H1 (cell line): ENCODE measurements at regions not wholly inside any gene's neighbourhood (a gene's known extent, or its start where the extent isn't known, plus 50 kb on each side); places are given as distances from the start of the nearest gene placed in this dataset.

Source experiments
- CTCF ChIA-PET: fragments of 300-600 bp; sonication (Branson Sonifier 250); formaldehyde crosslinking; loops from one replicate; lab custom pipeline; 2021; ENCODE audit not compliant: partially characterized antibody; lab: Charles Lee
- POLR2A ChIA-PET: fragments of 300-600 bp; sonication (Branson Sonifier 250); formaldehyde crosslinking; loops from one replicate; lab custom pipeline; 2021; ENCODE audit warnings: inconsistent platforms; ENCODE audit not compliant: partially characterized antibody; lab: Charles Lee
- DNase-seq, 2 experiments: peaks; one replicate each; pipeline versions ENCODE4 v3.0.0 to v3.0.0-alpha.2; 2010 to 2022; ENCODE audit warnings: low spot score in 2 of 2, low read depth in 1 of 2, mixed read lengths in 1 of 2
- FAIRE-seq: peaks from 2 replicates; lab custom pipeline; 2011; peaks lifted over from hg19 to GRCh38; lab: Jason Lieb, UNC
- H2AFZ ChIP-seq: 2 replicates; pipeline ENCODE4 v1.8.1; 2012; ENCODE audit warnings: low read length, inconsistent platforms
- H2AK5ac ChIP-seq: 2 replicates; pipeline ENCODE4 v1.6.1; 2013; ENCODE audit warnings: low read depth, low read length
- H2BK120ac ChIP-seq: replicated peaks from 2 replicates; pipeline ENCODE3; 2013; ENCODE audit warnings: low read depth, low read length, inconsistent platforms
- H2BK12ac ChIP-seq: 2 replicates; pipeline ENCODE4 v1.6.1; 2013; ENCODE audit warnings: low read depth, low read length
- H2BK15ac ChIP-seq: 2 replicates; pipeline ENCODE4 v1.6.1; 2013; ENCODE audit warnings: low read length
- H2BK20ac ChIP-seq: 2 replicates; pipeline ENCODE4 v1.6.1; 2013; ENCODE audit warnings: low read length
- H2BK5ac ChIP-seq: 2 replicates; pipeline ENCODE4 v1.6.1; 2013; ENCODE audit warnings: low read depth, low read length
- H3K14ac ChIP-seq: 2 replicates; pipeline ENCODE4 v1.6.1; 2013; ENCODE audit warnings: inconsistent platforms; ENCODE audit not compliant: insufficient read length
- H3K18ac ChIP-seq: 2 replicates; pipeline ENCODE4 v1.6.1; 2013; ENCODE audit warnings: low read length; ENCODE audit errors: extremely low read depth
- H3K23ac ChIP-seq: 2 replicates; pipeline ENCODE4 v1.6.1; 2013; ENCODE audit warnings: inconsistent platforms; ENCODE audit not compliant: insufficient read length
- H3K23me2 ChIP-seq: 2 replicates; pipeline ENCODE4 v1.6.1; 2013; ENCODE audit warnings: low read depth, low read length
- H3K27ac ChIP-seq: 2 replicates; pipeline ENCODE4 v1.6.1; 2011; ENCODE audit warnings: low read depth, low read length, inconsistent platforms
- H3K27me3 ChIP-seq, 4 experiments: replicated peaks in 1 of 4; 1 replicate in 1 of 4; 2 replicates in 3 of 4; pipeline versions ENCODE4 v1.6.1 to v1.8.1; 2011 to 2013; ENCODE audit warnings: low read length in 3 of 4, mild to moderate bottlenecking in 3 of 4, inconsistent platforms in 2 of 4, mixed read lengths in 2 of 4, moderate library complexity in 1 of 4; ENCODE audit not compliant: control insufficient read depth in 3 of 4, insufficient read depth in 3 of 4; ENCODE audit errors: extremely low read depth in 1 of 4
- H3K36me3 ChIP-seq, 4 experiments: 2 replicates each; pipeline versions ENCODE4 v1.6.1 to v1.8.1; 2011 to 2013; ENCODE audit warnings: mild to moderate bottlenecking in 4 of 4, low read length in 3 of 4, moderate library complexity in 2 of 4, control low read depth in 1 of 4, inconsistent platforms in 1 of 4; ENCODE audit not compliant: insufficient read depth in 4 of 4, control insufficient read depth in 2 of 4
- H3K4ac ChIP-seq: replicated peaks from 2 replicates; pipeline ENCODE3; 2013; ENCODE audit warnings: low read length, low read depth, mixed read lengths, inconsistent platforms; ENCODE audit not compliant: insufficient read length
- H3K4me1 ChIP-seq, 4 experiments: replicated peaks in 1 of 4; 1 replicate in 1 of 4; 2 replicates in 3 of 4; pipeline versions ENCODE4 v1.6.1 to v1.8.1; 2011 to 2013; ENCODE audit warnings: low read length in 3 of 4, inconsistent platforms in 2 of 4, mixed read lengths in 1 of 4; ENCODE audit not compliant: insufficient read depth in 4 of 4, control insufficient read depth in 3 of 4
- H3K4me2 ChIP-seq, 2 experiments: 2 replicates each; pipeline versions ENCODE4 v1.6.1 to v1.8.1; 2011 to 2013; ENCODE audit warnings: low read depth in 2 of 2, low read length in 2 of 2, control low read depth in 1 of 2, inconsistent platforms in 1 of 2, mild to moderate bottlenecking in 1 of 2; ENCODE audit not compliant: insufficient read depth in 1 of 2
- H3K4me3 ChIP-seq, 4 experiments: fragments of 200-600, 300-600 bp in 1 of 4; sonication (generic), shearing (Covaris generic), sonication (Bioruptor Twin) in 1 of 4; 2 replicates each; pipeline versions ENCODE4 v1.5.1 to v1.8.1; 2011 to 2016; ENCODE audit warnings: low read length in 4 of 4, low read depth in 3 of 4, control low read depth in 2 of 4, inconsistent platforms in 2 of 4, mild to moderate bottlenecking in 2 of 4, mixed read lengths in 1 of 4, moderate library complexity in 1 of 4; ENCODE audit not compliant: insufficient read depth in 2 of 4; ENCODE audit errors: extremely low read depth in 1 of 4
- H3K56ac ChIP-seq: replicated peaks from 2 replicates; pipeline ENCODE3; 2013; ENCODE audit warnings: low read depth, mild to moderate bottlenecking, mixed read lengths, low read length, inconsistent platforms; ENCODE audit not compliant: insufficient read length
- H3K79me1 ChIP-seq: 2 replicates; pipeline ENCODE4 v1.6.1; 2013; ENCODE audit warnings: low read depth, low read length, control low read depth
- H3K79me2 ChIP-seq, 2 experiments: 2 replicates each; pipeline versions ENCODE4 v1.6.1 to v1.8.1; 2012 to 2013; ENCODE audit warnings: low read length in 2 of 2, mild to moderate bottlenecking in 2 of 2, inconsistent platforms in 1 of 2; ENCODE audit not compliant: insufficient read depth in 2 of 2, control insufficient read depth in 1 of 2
- H3K9ac ChIP-seq, 4 experiments: replicated peaks in 1 of 4; 1 replicate in 1 of 4; 2 replicates in 3 of 4; pipeline versions ENCODE4 v1.6.1 to v1.8.1; 2011 to 2013; ENCODE audit warnings: low read depth in 3 of 4, low read length in 3 of 4, control low read depth in 2 of 4, mild to moderate bottlenecking in 2 of 4, moderate library complexity in 2 of 4, inconsistent platforms in 1 of 4; ENCODE audit errors: extremely low read depth in 1 of 4
- H3K9me3 ChIP-seq, 2 experiments: 2 replicates each; pipeline versions ENCODE4 v1.6.1 to v1.8.1; 2012 to 2013; ENCODE audit warnings: mild to moderate bottlenecking in 2 of 2, moderate library complexity in 2 of 2, control low read depth in 1 of 2, inconsistent platforms in 1 of 2, low read depth in 1 of 2, low read length in 1 of 2, mixed read lengths in 1 of 2; ENCODE audit not compliant: insufficient read depth in 2 of 2
- H4K20me1 ChIP-seq, 2 experiments: replicated peaks in 1 of 2; 2 replicates each; pipeline versions ENCODE3 to v1.8.1; 2011 to 2013; ENCODE audit warnings: inconsistent platforms in 2 of 2, low read length in 2 of 2, mild to moderate bottlenecking in 1 of 2; ENCODE audit not compliant: insufficient read depth in 2 of 2, control insufficient read depth in 1 of 2
- H4K5ac ChIP-seq: 2 replicates; pipeline ENCODE4 v1.6.1; 2013; ENCODE audit warnings: low read length, low read depth, mixed read lengths, inconsistent platforms; ENCODE audit not compliant: insufficient read length
- H4K8ac ChIP-seq: 2 replicates; pipeline ENCODE4 v1.8.0; 2013; ENCODE audit warnings: mild to moderate bottlenecking, moderate library complexity, low read length, inconsistent platforms; ENCODE audit not compliant: insufficient read depth; ENCODE audit errors: extremely low read depth
- H4K91ac ChIP-seq: replicated peaks from 2 replicates; pipeline ENCODE3; 2013; ENCODE audit warnings: low read length, mixed read lengths, inconsistent platforms; ENCODE audit not compliant: insufficient read length
- NRF1 ChIP-seq: IDR thresholded peaks from 2 replicates; pipeline ENCODE4 v1.6.1; 2011; ENCODE audit warnings: mild to moderate bottlenecking, low read depth, low read length, improper control_type of control experiment
- SIN3A ChIP-seq, 2 experiments: IDR thresholded peaks in 1 of 2; conservative IDR thresholded peaks in 1 of 2; 2 replicates each; pipeline ENCODE4 v1.6.1; 2011 to 2012; ENCODE audit warnings: low read length in 2 of 2, improper control_type of control experiment in 1 of 2, low read depth in 1 of 2, mild to moderate bottlenecking in 1 of 2
- WGBS, 2 experiments: shearing (Covaris generic) in 1 of 2; methylation state at CpG; one replicate each; pipeline versions ENCODE4 v1.1.6 to v1.1.7; 2013 to 2015; ENCODE audit warnings: low lambda C conversion rate in 2 of 2, mixed read lengths in 2 of 2, inconsistent platforms in 1 of 2, low coverage in 1 of 2, missing lambda C conversion rate in 1 of 2; ENCODE audit not compliant: insufficient replicate concordance in 2 of 2, insufficient coverage in 1 of 2, insufficient read length in 1 of 2; ENCODE audit errors: extremely low coverage in 1 of 2, missing lambda C conversion rate in 1 of 2; 5-methylcytosine and 5-hydroxymethylcytosine counted together

DNA sequence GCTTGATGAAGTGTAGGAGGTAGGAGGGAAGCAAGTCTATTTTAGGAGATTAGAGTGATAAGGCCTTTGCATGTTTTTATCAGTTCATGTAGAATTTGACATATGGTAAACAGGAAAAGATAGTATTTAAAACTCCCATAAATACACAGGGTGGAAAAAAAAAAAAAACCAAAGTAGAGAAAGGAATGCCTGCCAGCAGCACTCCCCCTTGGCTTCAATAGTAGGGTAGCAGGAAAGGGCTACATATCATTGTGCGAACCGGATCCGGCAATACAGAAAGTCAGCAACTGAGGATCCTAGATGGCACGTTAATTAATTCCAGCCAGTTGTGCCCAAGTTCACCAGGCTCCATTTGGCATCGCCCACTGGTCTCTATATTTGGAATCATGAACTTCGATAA is 159.6 kb upstream of the SMIM21 start:
- Histone ChIP-seq H3K23me2 (no peaks in the 10 kb centered on the region), H3K14ac (no peak overlapping the region), H3K18ac (no peak overlapping the region), H3K4ac (no peak overlapping the region), H3K9me3 (peaks cover 4 to 7% of the 10 kb centered on the region in 2 experiments; a peak in 3 of 4 replicates), H3K23ac (no peak overlapping the region), H3K4me3 (no peak overlapping the region), H3K4me1 (peaks cover 0 to 6% (median 2%) of the 10 kb centered on the region in 4 experiments; a peak in 5 of 7 replicates), H3K4me2 (no peak overlapping the region), H2BK120ac (no peak overlapping the region), H2BK20ac (no peak overlapping the region), H2AFZ (no peak overlapping the region), H4K20me1 (no peaks in the 10 kb centered on the region), H3K9ac (no peak overlapping the region), H3K27ac (no peak overlapping the region), H3K56ac (no peak overlapping the region), H4K91ac (no peak overlapping the region), H3K27me3 (no peaks in the 10 kb centered on the region), H2BK12ac (no peak overlapping the region), H2BK5ac (no peak overlapping the region), H4K8ac (no peak overlapping the region), H4K5ac (no peak overlapping the region), H2AK5ac (no peak overlapping the region), H2BK15ac (no peak overlapping the region), H3K79me1 (no peaks in the 10 kb centered on the region), H3K79me2 (no peaks in the 10 kb centered on the region), H3K36me3 (no peaks in the 10 kb centered on the region; a peak in 1 of 8 replicates)
- TF ChIP-seq SIN3A (conservative IDR thresholded peaks at IDR 0.05 in 1 of 2, IDR thresholded peaks at IDR 0.05 in 1 of 2; ENCODE audit: low read depth in 1 of 2, low read length in 2 of 2) (no peak), NRF1 (no peak)
- ChIA-PET POLR2A (no interaction called here), CTCF (interaction anchor here (0.9 to 1.5 kb wide), 2 partner anchors 19 to 352 kb away, joined by 3 to 4 read pairs; no protein-coding TSS in a partner anchor)
- DNase-seq, result no peak
- WGBS, 2 experiments, result 80% methylated on average over 6 of the region's 6 CpGs; no CpG with 5 or more reads in 1 of the 2 experiments
- FAIRE-seq, result no peak
